GM20431 (cell line): ENCODE measurements at regions not wholly inside any gene's neighbourhood (a gene's known extent, or its start where the extent isn't known, plus 50 kb on each side); places are given as distances from the start of the nearest gene placed in this dataset.

Experiments used
- in situ Hi-C: fragments of 300-500 bp; cut with MseI, MboI; formaldehyde crosslinking; loops from one replicate; pipeline ENCODE4 v1.15.0; 2020; ENCODE audit warnings: low sequenced_read_pairs; ENCODE audit not compliant: unreplicated experiment

DNA sequence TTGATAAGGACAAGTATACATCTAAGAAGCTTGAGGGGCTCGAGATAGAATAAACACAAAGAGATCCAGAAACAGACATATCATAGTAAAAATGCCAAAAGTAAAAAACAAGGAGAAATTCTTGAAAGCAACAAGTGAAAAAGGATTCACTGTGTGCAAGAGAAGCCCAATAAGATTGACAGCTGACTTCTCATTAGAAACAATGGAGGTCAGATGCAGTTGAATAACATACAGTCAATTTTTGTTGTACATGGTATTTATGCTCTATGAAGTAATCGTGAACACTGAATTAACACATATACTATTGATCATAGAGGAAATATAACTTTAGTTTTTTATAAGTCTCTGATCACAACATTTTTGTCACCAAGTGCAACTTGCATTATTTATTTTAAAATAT lies 982.8 kb upstream of the SORCS1 start:
- in situ Hi-C loops, result no loop called here

DNA sequence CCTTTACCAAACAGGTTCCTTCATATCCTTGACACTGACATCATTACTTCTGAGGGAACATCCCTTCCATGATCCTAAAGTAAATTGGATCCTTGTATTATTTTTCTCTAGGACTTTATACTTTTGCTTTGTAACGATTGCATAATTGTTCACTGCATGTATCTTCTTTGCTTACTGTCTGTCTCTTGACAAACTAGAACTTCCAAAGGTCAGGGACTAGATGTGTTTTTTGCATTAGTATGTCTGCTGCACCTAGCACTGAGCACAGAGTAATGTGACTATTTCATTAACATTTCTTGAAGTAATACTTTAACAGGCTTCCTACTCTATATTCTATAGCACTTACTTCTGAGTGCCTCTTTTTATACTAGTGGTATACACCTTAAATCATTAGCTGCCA lies 976.6 kb upstream of the SORCS1 start:
- in situ Hi-C loops, result no loop called here

DNA sequence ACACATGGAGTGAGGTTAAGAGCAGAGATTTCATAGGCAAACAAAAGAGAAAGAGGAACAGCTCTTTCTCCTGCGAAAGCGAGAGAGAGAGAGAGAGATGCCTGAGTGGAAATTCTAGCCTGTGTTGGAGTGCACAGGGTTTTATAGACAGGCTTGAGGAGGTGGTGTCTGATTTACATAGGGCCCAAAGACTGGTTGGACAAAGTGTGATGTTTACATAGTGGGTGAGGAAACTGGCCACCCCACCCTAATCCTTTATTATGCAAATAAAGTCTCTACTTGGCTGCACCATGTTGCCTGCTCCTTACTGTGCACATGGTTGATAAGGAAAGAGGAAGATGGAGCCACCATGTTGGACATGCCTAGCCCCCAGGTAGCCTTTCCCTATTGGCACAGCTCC lies 967.8 kb upstream of the SORCS1 start:
- in situ Hi-C loops, result no loop called here

DNA sequence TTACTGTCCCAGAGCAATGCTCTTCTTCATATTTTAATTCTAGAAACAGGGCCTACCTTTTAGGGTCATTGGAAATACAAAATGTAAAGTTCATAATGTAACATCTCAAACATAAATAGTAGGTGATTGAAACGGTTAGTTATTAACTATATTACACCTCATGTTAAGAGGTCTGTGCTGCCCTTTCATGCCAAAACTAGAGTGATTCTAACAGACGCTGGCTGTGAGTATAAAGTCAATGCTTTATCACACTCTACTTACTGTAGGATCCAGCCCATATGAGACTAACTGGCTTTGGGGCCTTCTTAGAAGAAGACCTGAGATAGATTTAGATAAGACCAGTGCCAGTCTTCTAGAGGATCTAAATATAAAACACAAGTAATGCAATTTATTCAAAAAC lies 966.1 kb upstream of the SORCS1 start:
- in situ Hi-C loops, result no loop called here

DNA sequence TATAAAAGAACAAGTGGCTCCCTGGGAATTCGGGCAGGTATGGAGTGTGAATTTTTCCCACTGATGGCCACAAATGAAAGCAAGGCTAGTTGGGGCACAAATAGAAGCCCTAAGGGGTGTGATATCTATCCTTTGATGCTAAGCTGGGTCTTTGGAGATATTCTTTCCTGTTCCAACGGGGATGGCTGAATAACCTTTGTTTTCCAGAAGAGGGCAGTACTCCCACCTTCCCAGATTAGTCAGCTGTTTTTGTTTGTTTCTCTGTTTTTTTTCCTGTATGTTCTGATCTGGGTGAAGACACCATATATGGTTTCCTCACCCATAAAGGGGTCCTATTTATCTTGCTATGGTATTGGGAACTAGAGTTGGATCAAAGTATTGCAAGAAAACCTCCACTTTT lies 947.7 kb upstream of the SORCS1 start:
- in situ Hi-C loops, result no loop called here

DNA sequence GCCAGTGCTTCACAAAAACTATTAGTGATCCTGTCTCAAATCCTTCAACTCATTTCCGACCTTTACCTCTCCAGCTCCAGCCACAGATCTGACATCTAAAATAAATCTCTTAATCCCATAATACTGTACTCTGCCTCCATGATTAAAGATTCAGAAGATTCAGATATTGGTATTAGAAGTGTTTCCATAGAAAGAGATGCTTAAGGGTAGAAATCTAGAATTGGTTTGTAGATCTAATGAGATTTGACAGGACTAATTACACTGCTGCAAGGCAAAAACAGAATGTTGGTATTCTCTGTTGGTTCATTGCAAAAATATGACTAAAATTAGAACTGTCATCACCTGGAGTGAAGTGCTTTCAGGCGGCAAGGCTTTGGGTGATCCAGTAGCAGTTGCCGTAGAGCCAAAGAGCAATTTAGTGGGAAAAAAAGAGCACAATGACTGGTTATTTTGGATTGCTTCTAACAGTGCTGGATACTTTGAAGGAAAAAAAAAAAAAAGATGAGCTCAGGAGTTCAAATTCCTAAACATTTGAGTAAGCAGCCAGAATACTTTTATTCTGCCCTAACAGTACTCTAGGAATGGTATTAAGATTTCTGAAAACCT lies 940.1 kb upstream of the SORCS1 start:
- in situ Hi-C loops, result no loop called here

DNA sequence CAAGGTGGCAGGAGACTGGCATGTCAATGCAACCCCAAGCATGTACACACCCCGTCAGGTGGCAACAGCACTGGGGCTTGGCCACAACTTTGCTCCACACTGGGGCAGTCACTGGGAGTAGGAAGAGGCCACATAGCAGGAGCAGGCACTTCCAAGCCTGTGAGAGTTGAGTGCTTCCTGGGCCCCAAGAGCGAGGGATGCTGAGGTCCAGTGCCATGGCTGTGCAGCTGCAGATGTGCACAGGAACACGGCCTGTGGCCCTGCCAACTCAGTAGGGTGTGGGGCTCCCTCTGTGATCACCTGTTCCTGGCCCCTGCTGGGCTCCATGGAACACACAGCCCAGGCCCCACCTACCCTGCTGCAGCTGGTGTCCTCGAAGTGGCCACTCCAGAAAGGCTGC lies 932.8 kb upstream of the SORCS1 start:
- in situ Hi-C loops, result no loop called here

DNA sequence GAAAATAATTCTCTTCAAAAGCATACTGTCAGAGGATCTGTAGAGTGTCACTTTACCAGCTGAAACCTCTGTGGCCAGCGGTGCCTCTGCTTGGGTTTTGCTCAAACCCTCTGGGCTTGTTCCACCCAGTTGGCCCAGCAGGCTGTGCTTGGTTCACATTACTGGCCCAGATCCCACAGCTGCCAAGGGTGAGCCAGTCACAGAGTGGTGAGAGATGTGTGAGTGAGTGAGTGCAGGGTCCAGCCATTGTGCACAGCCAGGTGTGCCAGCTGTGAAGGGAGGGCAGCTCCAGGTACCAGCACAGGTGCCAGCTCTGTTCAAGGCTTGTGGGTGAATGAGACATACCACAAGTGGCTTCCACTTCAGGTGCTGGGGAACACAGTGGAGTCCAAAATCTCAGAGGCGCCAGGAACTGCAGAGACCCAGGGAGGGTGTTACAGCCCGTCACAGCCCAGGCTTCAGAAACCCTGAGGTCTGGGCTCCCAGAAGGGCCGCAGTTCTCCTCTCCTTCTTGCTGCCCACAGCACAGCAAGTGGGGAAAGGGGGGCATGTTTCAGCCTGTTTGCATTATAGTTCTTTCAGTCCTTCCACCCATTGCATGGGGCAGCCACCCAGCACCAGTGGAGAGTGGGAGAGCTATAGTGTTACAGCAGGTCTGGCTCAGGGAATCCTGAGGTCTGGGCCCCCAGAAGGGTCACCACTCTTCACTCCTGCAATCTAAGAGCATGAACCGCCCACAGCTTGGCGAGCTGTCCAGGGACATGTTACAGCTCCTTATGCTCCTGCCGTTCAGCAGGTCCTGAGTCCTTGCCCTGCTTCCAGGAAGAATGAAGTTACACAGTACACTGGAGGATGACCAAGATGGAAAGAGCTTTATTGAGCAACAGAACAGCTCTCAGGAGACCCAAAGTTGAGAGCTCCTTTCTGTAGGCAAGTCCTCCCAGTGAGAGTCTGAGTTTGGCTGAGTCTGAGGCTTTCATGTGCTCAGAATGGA lies 931.7 kb upstream of the SORCS1 start:
- in situ Hi-C loops, result no loop called here

DNA sequence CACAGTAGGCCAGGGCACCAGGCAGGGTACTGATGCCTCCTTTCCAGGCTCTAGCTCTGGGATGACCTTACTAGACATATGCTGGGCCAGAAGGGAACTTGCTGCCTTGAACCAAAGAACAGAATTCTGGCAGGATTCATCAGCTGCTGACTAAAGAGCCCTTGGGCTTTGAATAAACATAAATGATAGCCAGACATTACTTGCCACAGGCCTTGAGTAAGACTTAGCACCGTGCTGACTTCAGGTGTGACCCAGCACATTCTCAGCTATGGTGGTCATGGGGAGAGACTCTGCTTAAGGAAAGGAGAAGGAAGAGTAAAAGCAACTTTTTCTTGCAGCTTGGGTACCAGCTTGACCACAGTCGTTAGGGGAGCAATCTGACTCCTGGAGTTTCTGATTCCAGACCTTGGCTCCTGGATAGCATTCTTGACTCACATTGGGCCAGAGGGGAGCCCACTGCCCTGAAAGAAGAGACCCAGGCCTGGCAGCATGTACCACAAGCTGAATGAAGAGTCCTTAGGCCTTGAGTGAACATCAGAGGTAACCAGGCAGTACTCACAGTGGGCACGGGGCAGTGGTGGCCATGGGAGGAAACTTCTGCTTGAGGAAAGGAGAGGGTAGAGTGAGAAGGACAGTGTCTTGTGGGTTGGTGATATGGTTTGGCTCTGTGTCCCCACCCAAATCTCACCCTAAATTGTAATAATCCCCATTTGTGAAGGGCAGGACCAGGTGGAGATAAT lies 926.1 kb upstream of the SORCS1 start:
- in situ Hi-C loops, result no loop called here

DNA sequence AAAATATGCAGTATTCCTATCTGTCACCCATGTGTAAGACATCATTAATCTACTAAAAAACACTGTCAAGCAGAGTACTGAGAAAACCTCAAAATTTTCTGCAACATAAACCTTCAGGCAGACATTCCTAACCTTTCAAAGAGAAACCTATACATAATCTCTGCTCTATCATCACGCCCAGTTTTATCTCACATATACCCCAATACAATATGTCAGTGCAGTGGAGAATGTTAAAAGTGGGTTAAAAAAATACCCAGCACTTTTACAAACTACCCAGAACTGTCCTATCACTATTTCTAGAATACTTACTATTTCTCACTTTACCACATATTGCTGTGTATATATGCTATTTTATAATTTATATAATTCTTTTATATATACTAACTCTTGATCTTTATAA lies 922.0 kb upstream of the SORCS1 start:
- in situ Hi-C loops, result no loop called here

DNA sequence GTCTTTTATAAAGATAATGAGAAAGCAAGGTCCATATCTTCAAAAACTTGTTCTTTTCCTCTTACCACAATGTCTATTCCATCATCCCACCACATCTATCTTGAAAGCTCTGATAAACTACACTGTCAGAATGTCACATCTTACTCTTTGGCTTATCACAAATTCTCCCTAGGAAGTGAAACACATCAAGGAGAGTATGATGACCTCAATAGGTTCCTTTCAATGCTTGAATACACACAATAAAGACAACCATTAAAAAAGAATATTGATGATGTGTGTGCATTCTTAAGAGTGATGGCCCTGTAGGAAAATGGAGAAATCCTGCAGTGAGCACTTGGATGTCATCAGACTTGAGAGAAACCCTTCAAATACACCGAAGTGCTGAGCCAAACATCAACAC lies 918.1 kb upstream of the SORCS1 start:
- in situ Hi-C loops, result no loop called here

DNA sequence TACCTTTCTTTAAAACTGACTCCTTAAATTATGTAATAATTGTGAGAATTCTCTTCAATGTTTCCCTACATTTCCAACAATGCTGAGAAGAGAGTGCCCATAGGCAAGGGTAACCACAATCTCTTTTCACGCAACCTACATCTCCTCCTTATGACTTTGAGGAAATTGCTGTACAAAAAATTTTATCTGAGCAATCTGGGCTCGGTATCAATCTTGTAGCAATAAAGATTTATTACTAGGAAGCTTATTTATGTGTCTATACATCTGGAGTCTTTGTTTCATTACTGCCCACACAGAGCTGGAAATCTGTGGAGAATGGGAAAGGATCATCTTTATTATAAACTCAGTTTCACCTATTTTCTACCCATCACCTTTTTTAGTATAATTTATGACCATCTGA lies 913.8 kb upstream of the SORCS1 start:
- in situ Hi-C loops, result no loop called here

DNA sequence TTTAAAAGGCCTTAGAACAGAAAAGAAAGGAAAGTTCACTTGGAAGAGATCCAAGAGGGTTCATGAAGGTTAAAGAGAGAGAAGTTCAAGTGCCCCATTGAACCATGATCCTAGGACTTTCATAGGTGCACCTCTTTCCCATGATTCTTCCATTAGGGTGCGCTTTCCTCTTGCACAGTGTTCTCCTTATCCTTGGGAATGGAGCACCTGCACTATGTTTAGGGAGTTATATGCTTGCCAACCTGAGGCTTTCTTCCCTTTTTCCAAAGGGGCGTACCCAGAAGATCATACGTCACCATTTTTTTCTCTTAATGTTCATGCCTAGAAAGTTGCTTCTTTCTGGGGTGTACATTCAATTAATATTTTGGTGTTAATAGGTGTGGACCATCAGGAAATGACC lies 908.0 kb upstream of the SORCS1 start:
- in situ Hi-C loops, result no loop called here

DNA sequence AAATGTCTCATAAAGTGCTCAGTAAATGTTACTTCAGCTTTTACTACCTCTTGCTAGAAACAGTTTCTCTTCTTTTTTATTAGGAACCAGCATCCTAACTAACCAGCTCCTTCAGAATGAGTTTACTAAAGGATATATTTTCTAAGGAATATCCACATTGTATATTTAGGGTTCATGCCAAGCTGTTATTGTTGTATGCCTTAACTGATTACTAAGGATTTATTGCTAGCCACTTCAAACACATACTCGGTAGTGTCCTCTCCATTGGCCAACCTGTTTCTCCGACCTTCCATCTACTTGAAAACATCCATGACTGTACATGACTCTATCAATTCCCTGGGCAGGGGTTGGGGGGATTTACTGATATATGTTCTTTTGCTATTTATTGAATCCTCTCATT lies 906.3 kb upstream of the SORCS1 start:
- in situ Hi-C loops, result no loop called here

DNA sequence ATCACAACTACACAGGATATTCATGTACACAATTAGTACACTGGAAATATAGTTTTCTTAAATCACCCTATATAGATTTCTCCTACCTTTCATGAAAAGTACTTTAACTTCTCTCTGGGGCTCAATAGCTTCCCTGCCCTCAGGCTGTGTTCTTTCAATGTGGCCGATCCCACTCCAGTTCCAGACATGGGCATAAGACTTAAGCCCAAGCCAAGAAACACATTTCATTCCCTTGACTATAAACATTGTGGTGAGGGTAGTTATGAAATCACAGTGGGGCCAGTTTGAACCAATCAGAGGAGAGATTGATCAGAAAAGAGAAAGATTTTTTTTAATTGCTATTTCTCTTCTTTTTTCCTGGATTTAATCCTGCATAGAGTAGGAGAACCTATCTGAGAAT lies 904.6 kb upstream of the SORCS1 start:
- in situ Hi-C loops, result no loop called here

DNA sequence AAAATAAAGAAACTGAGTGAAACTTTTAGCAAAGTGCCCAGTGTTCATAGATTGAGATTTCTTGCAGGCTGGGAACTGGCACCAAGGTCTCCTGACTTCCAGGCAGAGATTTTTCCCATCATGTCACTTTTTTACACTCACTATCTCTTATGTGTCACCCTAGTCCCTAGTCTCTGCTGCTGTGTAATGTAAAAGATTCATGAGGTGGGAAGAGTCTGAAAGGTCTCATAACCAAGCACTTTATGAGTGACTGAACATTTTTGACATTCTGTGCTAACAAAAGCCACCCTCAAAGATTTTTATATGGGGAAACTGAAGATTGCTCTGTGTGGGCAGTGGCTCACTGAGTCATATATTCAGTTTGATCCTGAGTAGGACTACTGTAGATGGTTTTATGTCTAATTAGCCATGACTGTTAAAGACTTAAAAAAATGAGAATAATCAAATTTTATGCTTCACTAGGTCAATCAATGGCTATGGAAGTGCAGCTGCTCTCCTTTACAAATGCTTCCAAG lies 900.3 kb upstream of the SORCS1 start:
- in situ Hi-C loops, result no loop called here

DNA sequence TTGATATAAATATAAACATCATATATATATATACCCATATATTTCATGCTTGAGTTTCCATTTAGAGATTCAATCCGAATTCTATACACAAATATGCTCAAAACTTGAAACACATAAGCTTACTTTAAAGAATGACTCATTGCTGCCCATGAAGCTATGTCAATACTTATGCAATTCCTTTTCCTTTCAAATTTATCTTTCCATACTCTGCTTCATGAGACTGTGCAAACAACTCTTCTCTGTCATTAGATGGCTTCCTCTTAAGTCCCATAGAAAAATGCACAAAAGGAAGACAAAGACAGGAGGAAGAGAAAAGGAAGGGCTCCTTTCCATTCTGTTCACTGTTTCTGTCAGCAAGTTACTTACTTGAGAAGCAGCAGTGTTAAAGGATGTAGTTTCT lies 895.7 kb upstream of the SORCS1 start:
- in situ Hi-C loops, result no loop called here

DNA sequence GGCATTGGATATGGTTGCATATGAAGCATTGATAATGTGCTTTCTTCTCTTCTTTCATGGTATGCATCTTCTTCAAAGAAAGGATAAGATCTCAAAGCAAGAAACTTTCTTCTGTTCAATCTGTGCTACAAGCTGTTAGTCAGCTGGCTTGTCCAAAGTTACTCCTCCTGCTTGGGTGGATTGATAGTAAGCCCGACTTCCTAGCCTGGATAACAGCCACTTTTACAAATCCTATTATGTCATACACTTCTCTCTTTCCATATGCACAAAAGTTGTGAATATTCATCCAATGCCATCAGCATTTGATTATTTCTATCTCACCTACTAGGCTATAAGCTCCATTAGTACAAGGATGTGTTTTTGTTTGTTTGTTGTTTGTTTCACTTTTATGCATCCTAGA lies 891.0 kb upstream of the SORCS1 start:
- in situ Hi-C loops, result no loop called here

DNA sequence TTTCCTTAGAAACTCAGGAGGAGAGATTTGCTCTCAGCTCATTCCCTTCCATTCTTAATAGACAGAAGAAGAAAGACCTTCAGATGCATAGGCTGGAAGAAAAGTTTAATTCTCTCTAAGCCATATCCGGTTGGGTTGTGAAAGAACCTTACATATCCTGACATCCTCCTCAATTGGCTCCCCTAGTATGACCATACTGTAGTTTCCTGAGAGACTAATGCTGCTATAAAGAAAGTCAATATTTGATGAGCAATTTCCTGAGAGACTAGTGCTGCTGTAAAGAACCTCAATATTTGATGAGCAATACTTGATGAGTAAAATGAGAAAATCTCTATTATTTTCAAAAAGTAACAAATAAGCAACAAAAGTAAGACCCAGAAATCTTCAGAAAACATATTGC lies 888.5 kb upstream of the SORCS1 start:
- in situ Hi-C loops, result no loop called here

DNA sequence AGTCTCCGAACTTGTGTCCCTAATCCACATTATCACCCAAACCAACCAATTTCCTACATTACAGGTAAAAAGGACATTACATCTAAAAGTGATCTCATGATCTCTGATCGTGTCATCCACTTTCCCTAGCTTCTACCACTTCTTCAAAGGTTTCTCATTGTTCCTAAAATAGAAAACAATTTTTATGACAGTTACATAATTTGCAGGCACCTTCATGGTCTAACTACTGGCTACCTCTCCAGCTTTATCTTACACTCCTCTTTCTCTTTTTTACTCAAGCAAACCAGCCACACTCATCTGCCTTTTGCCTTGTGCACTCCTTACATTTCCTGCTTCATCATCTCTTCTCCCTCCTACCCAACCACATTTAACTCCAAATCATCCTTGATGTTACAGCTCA lies 886.7 kb upstream of the SORCS1 start:
- in situ Hi-C loops, result no loop called here

DNA sequence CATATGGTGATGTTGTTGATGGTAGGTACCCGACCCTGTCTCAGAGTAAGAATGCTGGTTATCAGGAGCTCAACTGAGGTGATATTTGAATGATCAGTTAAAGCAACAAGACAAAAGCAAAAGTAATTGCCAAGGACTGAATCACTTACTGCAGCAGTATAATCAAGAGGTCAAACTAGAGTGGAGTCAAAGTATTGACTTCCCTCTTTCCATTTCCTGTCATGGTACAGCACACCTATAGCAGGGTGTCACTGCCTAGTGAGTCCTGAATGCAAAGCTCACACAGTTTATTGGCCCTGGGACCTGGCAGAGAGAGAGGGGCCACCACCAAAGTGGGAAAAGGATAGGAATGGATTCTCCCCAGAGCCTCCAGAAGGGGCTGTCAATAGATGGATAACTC lies 886.1 kb upstream of the SORCS1 start:
- in situ Hi-C loops, result no loop called here
